ENCODE measurements at regions not wholly inside any gene's neighbourhood (a gene's known extent, or its start where the extent isn't known, plus 50 kb on each side); places are given as distances from the start of the nearest gene placed in this dataset.

DNA sequence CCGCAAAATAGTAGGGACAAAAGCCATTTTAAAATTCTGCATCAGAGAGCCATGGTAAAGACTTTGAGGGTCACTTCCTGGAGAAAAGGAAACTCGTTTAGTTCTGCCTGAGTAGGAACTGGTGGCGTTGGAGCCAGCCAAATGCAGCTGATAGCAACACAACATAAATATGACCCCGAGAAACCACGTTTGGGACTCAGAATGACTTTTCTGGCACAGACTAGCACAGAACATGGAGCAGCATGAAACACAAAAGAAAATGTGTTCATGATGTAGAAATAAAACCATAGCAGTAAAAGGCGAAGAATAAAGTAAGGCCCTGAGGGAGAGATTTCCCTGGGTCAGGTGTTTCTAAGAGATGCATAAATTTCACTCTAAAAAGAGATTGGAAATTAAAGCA lies 149.2 kb upstream of the KLHL29 start:
- no peak overlapping the region for H3K27ac ChIP-seq
- TF ChIP-seq, protein P1, sequence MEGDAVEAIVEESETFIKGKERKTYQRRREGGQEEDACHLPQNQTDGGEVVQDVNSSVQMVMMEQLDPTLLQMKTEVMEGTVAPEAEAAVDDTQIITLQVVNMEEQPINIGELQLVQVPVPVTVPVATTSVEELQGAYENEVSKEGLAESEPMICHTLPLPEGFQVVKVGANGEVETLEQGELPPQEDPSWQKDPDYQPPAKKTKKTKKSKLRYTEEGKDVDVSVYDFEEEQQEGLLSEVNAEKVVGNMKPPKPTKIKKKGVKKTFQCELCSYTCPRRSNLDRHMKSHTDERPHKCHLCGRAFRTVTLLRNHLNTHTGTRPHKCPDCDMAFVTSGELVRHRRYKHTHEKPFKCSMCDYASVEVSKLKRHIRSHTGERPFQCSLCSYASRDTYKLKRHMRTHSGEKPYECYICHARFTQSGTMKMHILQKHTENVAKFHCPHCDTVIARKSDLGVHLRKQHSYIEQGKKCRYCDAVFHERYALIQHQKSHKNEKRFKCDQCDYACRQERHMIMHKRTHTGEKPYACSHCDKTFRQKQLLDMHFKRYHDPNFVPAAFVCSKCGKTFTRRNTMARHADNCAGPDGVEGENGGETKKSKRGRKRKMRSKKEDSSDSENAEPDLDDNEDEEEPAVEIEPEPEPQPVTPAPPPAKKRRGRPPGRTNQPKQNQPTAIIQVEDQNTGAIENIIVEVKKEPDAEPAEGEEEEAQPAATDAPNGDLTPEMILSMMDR (IDR thresholded peaks at IDR 0.05): no peak
- H3K9me3 ChIP-seq (ENCODE audit: control insufficient read depth, low read length): no peaks in the 10 kb centered on the region
- H3K4me3 ChIP-seq (ENCODE audit: low read depth, low read length): no peak overlapping the region
- no peak overlapping the region for H3K4me2 ChIP-seq (ENCODE audit: low read length)
- H3K79me2 ChIP-seq: no peaks in the 10 kb centered on the region
- H3K4me1 ChIP-seq: no peaks in the 10 kb centered on the region
- no peaks in the 10 kb centered on the region for H3K36me3 ChIP-seq (ENCODE audit: control insufficient read depth, insufficient read depth, low read length)
- H3K9ac ChIP-seq: no peak overlapping the region
- H2AFZ ChIP-seq: no peak overlapping the region
- H3K27me3 ChIP-seq (ENCODE audit: control insufficient read depth, insufficient read depth, low read length): no peaks in the 10 kb centered on the region

DNA sequence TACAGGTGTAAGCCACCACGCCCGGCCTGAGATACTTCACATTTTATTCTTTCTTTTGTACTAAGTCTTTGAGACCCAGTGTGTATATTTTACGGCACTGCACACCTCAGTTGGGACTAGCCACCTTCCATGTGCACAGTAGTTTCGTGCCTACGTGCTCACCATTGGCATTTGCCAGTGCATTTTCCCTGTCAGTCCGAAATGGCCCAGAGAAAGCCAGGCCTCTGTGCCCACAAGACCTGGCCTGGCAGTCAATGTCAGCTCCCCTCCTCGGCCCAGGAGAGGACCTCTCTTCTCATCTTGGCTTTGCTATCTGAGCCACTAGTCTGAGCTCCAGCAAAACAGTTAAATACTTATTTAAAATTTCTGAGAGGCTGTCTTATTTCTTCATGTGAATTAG lies 147.8 kb upstream of the KLHL29 start:
- H3K27ac ChIP-seq: no peak overlapping the region
- no peak overlapping the region for H3K9ac ChIP-seq
- H3K4me2 ChIP-seq (ENCODE audit: low read length): no peak overlapping the region
- no peaks in the 10 kb centered on the region for H3K79me2 ChIP-seq
- H3K9me3 ChIP-seq (ENCODE audit: control insufficient read depth, low read length): no peaks in the 10 kb centered on the region
- H3K4me1 ChIP-seq: no peaks in the 10 kb centered on the region
- no peak overlapping the region for H3K4me3 ChIP-seq (ENCODE audit: low read depth, low read length)
- no peaks in the 10 kb centered on the region for H3K27me3 ChIP-seq (ENCODE audit: control insufficient read depth, insufficient read depth, low read length)
- no peaks in the 10 kb centered on the region for H3K36me3 ChIP-seq (ENCODE audit: control insufficient read depth, insufficient read depth, low read length)
- no peak overlapping the region for H2AFZ ChIP-seq
- TF ChIP-seq, protein P1 (IDR thresholded peaks at IDR 0.05): no peak

DNA sequence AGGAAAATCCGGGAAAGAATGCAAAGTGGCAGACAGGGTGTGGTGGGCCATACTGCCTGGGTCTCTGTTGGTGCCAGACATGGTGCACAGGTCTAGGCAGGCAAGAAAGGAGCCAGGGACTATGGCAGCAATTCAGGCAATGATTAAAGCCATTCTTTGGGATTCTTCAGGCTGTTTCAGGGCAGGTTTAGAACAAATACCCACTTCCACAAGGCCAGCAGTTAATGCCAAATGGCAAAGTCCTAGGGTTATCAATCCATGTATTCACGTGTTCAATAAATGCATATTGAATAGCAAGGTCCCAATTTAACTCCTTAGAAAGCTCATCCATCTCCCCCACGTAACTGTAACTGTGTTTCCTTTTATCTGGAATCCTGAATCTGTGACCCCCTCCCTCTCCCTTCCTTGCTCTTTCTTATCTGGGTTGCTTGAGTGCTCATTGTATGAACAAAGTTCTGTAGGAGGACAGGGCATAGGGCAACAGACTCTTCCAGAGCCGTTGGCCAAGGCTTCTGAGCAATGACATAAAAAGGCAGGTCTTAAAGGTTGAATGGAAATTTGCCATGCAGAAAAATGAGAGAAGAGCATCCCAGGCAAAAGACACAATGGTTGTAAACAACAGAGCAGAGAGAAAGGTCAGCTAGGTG lies 146.8 kb upstream of the KLHL29 start:
- no peak overlapping the region for H3K4me2 ChIP-seq (ENCODE audit: low read length)
- H3K9me3 ChIP-seq (ENCODE audit: control insufficient read depth, low read length): no peaks in the 10 kb centered on the region
- no peak overlapping the region for H3K9ac ChIP-seq
- H3K4me1 ChIP-seq: no peaks in the 10 kb centered on the region
- no peaks in the 10 kb centered on the region for H3K27me3 ChIP-seq (ENCODE audit: control insufficient read depth, insufficient read depth, low read length)
- no peak overlapping the region for H3K27ac ChIP-seq
- no peaks in the 10 kb centered on the region for H3K36me3 ChIP-seq (ENCODE audit: control insufficient read depth, insufficient read depth, low read length)
- H2AFZ ChIP-seq: no peak overlapping the region
- no peak overlapping the region for H3K4me3 ChIP-seq (ENCODE audit: low read depth, low read length)
- TF ChIP-seq, protein P1 (IDR thresholded peaks at IDR 0.05): no peak
- H3K79me2 ChIP-seq: no peaks in the 10 kb centered on the region

DNA sequence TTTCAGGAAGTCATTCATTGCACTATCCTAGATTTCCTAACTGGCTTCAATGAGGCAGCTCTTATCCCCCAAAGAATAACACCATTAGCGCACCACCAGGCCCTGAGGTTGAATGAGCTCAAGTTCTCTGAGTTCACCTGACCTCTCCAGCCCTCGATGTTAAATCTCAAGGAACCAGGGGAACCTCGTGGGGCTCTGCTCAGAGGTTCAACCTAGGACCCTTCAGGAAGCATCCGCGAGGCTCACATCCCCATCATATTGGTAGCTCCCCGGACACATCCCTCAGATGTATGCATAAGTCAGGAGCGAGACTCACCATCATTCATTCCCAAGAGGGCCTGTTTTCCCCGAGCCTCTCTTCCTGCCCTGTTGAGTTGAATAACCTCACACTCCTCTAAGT lies 145.6 kb upstream of the KLHL29 start:
- H3K27me3 ChIP-seq (ENCODE audit: control insufficient read depth, insufficient read depth, low read length): no peaks in the 10 kb centered on the region
- TF ChIP-seq, protein P1 (IDR thresholded peaks at IDR 0.05): no peak

DNA sequence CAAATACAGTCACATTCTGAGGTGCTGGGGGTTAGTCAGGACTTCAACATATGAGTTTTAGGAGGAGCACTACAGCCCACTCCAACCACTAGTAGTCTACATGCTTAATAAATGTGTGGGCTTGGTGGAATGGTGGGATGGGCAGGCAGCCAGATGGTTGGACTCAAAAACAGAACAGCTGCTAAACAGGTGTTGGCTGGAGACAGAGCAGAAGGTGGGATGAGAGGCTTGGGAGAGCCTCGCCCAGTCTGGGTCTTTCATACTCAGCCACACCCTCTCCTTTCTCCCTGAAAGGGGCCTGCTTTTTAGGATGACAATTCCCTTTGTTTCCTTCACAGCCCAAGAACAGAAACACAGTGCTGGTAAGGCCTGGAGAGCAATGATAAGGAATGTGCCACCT lies 143.9 kb upstream of the KLHL29 start:
- Histone ChIP-seq H3K9ac (no peak overlapping the region), H3K79me2 (no peaks in the 10 kb centered on the region), H3K4me2 (ENCODE audit: low read length) (no peak overlapping the region), H2AFZ (no peak overlapping the region), H3K9me3 (ENCODE audit: control insufficient read depth, low read length) (no peaks in the 10 kb centered on the region), H3K27me3 (ENCODE audit: control insufficient read depth, insufficient read depth, low read length) (no peaks in the 10 kb centered on the region), H3K4me3 (ENCODE audit: low read depth, low read length) (no peak overlapping the region), H3K27ac (no peak overlapping the region), H3K36me3 (ENCODE audit: control insufficient read depth, insufficient read depth, low read length) (no peaks in the 10 kb centered on the region), H3K4me1 (no peaks in the 10 kb centered on the region)
- TF ChIP-seq, protein P1 (IDR thresholded peaks at IDR 0.05): no peak

More for the DNA sequence above, 145.6 kb upstream of the KLHL29 start:
- Histone ChIP-seq H3K9ac (no peak overlapping the region), H3K27ac (no peak overlapping the region), H3K4me2 (ENCODE audit: low read length) (no peak overlapping the region), H3K4me3 (ENCODE audit: low read depth, low read length) (no peak overlapping the region), H3K9me3 (ENCODE audit: control insufficient read depth, low read length) (no peaks in the 10 kb centered on the region), H2AFZ (no peak overlapping the region), H3K4me1 (no peaks in the 10 kb centered on the region), H3K36me3 (ENCODE audit: control insufficient read depth, insufficient read depth, low read length) (no peaks in the 10 kb centered on the region), H3K79me2 (no peaks in the 10 kb centered on the region)

Data from parathyroid adenoma (tissue), 2 donors.